ENCODE measurements at regions not wholly inside any gene's neighbourhood (a gene's known extent, or its start where the extent isn't known, plus 50 kb on each side); places are given as distances from the start of the nearest gene placed in this dataset.

DNA sequence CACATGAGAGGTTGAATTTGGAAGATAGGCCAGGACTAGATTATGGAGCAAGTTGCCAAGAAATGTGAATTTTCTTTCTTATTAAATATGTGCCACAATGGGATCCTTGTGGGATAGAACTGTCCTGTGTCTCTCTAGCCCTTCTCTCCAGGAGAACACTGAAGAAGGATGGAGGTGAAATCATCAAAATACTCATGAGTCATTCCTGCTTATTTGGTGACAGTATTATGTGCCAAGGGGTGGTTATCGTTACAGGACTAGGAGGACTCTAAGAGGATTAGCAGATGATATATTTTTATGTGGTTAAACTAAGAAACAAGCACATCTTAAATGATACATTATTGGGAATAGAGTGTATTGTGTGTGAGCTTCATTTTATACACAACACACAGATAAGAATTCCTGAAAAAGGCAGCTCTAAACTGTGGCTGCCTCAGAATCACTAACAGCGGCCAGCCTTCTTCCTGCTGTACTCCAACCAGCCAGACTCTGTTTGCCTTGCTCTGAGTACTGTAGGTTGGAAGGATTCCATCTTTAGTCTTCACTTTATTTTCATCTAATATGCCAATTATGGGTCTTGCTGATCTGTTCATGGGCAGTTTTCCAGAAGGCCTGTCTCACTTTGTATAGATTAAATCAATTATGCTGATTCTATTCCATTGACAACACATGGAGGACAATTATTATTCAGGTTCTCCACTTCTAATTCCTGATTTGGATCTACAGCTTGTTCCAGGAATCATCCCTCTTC, 325.8 kb downstream of the ABCC12 start:
- FAIRE-seq (no peak), ATAC-seq (no peak), DNase-seq (ENCODE audit: extremely low read depth in 1 of 4, low spot score in 3 of 4) (no peak)
- Histone ChIP-seq H2AFZ (ENCODE audit: low read depth, low read length) (no peak overlapping the region), H3K4me1 (replicated peaks in 1 of 2; ENCODE audit: control insufficient read depth in 2 of 2, insufficient read depth in 2 of 2, low read length in 2 of 2) (no peaks in the 10 kb centered on the region), H3K79me2 (ENCODE audit: control insufficient read depth, insufficient read depth, low read length) (no peaks in the 10 kb centered on the region), H3K9ac (ENCODE audit: insufficient read depth in 1 of 2, low read depth in 2 of 2, low read length in 2 of 2) (no peak overlapping the region), H3K27me3 (ENCODE audit: control insufficient read depth in 2 of 2, insufficient read depth in 2 of 2, low read length in 2 of 2) (no peaks in the 10 kb centered on the region), H3K36me3 (ENCODE audit: control insufficient read depth, insufficient read depth, low read length) (no peaks in the 10 kb centered on the region), H4K20me1 (replicated peaks; ENCODE audit: control insufficient read depth, insufficient read depth, low read length) (no peaks in the 10 kb centered on the region), H3K9me1 (ENCODE audit: control insufficient read depth, insufficient read depth, low read length) (no peaks in the 10 kb centered on the region), H3K4me3 (no peak overlapping the region), H3K27ac (ENCODE audit: extremely low read depth, low read depth, low read length) (no peak overlapping the region), H3K4me2 (ENCODE audit: insufficient read depth, low read length) (no peak overlapping the region), H3K9me3 (replicated peaks; ENCODE audit: control insufficient read depth, insufficient read depth, low read depth, low read length) (no peaks in the 10 kb centered on the region; the same call in 1 of the 2 replicates)
- no TSS peak for BruUV-seq (replicated peaks)
- WGBS (ENCODE audit: insufficient coverage, low coverage, missing lambda C conversion rate), result 0% methylated on average over 2 of the region's 2 CpGs
- ChIA-PET POLR2A (no interaction called here), CTCF (ENCODE audit: low intra/inter-chr PET ratio) (no interaction called here)
- in situ Hi-C loops (cut with MboI) (no loop called here), intact Hi-C loops (cut with micrococcal nuclease) (no loop called here)
- TF ChIP-seq ZNF134 (CRISPR knock-in tag; conservative IDR thresholded peaks at IDR 0.05) (no peak), KAT2B (IDR thresholded peaks at IDR 0.05; ENCODE audit: low read depth, low read length) (no peak), BRD4 (IDR thresholded peaks at IDR 0.05) (no peak), PRDM10 (IDR thresholded peaks at IDR 0.05; ENCODE audit: partially characterized antibody) (no peak), NCOR1 (IDR thresholded peaks at IDR 0.05) (no peak)
- TF ChIP-seq, protein P1, sequence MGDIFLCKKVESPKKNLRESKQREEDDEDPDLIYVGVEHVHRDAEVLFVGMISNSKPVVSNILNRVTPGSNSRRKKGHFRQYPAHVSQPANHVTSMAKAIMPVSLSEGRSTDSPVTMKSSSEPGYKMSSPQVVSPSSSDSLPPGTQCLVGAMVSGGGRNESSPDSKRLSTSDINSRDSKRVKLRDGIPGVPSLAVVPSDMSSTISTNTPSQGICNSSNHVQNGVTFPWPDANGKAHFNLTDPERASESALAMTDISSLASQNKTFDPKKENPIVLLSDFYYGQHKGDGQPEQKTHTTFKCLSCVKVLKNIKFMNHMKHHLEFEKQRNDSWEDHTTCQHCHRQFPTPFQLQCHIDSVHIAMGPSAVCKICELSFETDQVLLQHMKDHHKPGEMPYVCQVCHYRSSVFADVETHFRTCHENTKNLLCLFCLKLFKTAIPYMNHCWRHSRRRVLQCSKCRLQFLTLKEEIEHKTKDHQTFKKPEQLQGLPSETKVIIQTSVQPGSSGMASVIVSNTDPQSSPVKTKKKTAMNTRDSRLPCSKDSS (IDR thresholded peaks at IDR 0.05; ENCODE audit: low read depth, partially characterized antibody), result no peak
